ENCODE measurements at regions not wholly inside any gene's neighbourhood (a gene's known extent, or its start where the extent isn't known, plus 50 kb on each side); places are given as distances from the start of the nearest gene placed in this dataset.
"Not testable (repeated sequence)": the region's sequence is repeated elsewhere in the genome, so short reads cannot be mapped to it uniquely, and the experiment has no call there.

DNA sequence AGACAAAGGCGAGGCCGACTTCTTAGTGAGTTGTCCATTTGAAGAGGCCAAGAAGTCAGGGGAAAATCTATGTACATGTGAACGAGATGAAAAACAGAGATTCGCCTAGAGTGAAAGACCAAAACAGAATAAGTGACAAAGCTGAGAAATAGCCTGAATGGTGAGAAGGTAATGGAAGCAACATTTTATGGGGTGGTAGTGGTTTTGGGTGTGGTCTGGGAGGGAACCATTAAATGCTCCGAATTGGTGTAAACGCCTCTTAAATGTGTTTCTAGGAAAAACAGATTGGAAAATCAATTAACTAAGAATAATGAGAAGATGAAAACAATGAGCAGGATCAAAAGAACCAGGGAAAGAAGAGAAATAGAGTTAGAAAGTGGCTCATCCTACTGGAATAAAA, 83.8 kb upstream of the MANSC4 start:
- Histone ChIP-seq H3K27ac (ENCODE audit: low read depth, low read length) (no peak overlapping the region), H3K36me3 (ENCODE audit: control insufficient read depth, insufficient read depth, low read length) (no peaks in the 10 kb centered on the region), H3K27me3 (ENCODE audit: control insufficient read depth, insufficient read depth, low read length) (no peaks in the 10 kb centered on the region), H3K4me1 (ENCODE audit: control insufficient read depth, insufficient read depth, low read length) (no peaks in the 10 kb centered on the region), H3K9ac (ENCODE audit: low read depth, low read length) (no peak overlapping the region), H3K4me3 (ENCODE audit: low read depth, low read length) (no peak overlapping the region), H3K9me3 (ENCODE audit: control insufficient read depth, insufficient read depth, low read length) (no peaks in the 10 kb centered on the region)

DNA sequence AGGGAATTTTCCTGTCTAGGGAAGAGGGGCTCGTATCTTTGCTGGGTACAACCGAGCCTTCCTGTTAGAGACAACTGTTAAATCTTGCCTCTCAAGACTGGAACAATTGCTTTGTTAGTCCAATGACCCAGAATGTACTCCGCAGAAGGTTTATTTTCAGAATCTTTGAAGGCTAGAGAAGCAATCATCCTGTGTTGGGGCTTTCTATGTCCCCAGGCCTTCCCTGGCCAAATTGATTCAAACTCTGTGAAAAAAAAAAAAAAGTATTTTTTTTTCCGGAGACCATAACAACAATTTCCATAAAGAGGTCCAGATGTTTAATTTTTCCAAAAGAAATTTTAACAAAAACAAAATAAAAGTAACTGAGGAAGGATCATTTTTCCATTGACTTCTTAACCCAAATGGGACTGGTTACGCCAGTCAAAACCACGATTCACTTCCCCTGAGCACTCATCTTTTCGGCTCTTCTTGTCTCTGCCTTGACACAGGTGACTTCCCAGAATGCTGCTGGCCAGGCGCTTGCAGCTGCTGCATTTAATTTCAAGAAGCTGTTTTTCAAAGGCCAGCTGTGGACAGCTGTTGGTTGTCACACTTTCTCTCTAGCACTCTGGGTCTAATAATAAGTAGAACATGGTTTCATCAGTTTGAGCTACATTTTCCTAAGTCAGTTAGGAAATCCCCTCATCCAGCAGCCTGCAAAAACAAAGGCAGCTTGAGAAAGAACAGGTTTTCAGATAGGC, 81.6 kb upstream of the MANSC4 start:
- H3K4me3 ChIP-seq (ENCODE audit: low read depth, low read length): no peak overlapping the region
- no peaks in the 10 kb centered on the region for H3K9me3 ChIP-seq (ENCODE audit: control insufficient read depth, insufficient read depth, low read length)
- no peak overlapping the region for H3K27ac ChIP-seq (ENCODE audit: low read depth, low read length)
- no peaks in the 10 kb centered on the region for H3K36me3 ChIP-seq (ENCODE audit: control insufficient read depth, insufficient read depth, low read length)
- H3K27me3 ChIP-seq (ENCODE audit: control insufficient read depth, insufficient read depth, low read length): no peaks in the 10 kb centered on the region
- no peaks in the 10 kb centered on the region for H3K4me1 ChIP-seq (ENCODE audit: control insufficient read depth, insufficient read depth, low read length)
- H3K9ac ChIP-seq (ENCODE audit: low read depth, low read length): no peak overlapping the region

DNA sequence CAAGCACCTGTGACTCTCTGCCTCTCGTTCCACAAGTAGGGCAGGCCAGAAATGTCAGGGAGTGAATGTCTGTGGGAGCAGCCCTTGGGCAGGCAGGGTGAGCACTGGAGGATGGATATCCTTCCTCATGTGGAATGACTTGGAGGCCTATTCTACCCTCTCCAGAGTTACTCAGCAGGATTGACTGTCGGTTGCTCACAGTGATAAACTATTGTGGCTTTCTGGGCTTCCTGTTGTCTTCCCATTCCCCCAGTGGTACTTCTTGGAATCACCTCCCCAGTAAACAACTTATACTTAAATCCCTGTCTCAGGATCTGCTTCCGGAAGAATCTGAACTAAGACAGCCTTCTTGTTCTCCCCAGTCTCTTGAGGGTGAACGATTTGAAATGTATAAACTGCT, 79.6 kb upstream of the MANSC4 start:
- Histone ChIP-seq H3K4me1 (ENCODE audit: control insufficient read depth, insufficient read depth, low read length) (no peaks in the 10 kb centered on the region), H3K9me3 (ENCODE audit: control insufficient read depth, insufficient read depth, low read length) (no peaks in the 10 kb centered on the region), H3K27ac (ENCODE audit: low read depth, low read length) (no peak overlapping the region), H3K9ac (ENCODE audit: low read depth, low read length) (no peak overlapping the region), H3K27me3 (ENCODE audit: control insufficient read depth, insufficient read depth, low read length) (no peaks in the 10 kb centered on the region), H3K36me3 (ENCODE audit: control insufficient read depth, insufficient read depth, low read length) (no peaks in the 10 kb centered on the region), H3K4me3 (ENCODE audit: low read depth, low read length) (no peak overlapping the region)

DNA sequence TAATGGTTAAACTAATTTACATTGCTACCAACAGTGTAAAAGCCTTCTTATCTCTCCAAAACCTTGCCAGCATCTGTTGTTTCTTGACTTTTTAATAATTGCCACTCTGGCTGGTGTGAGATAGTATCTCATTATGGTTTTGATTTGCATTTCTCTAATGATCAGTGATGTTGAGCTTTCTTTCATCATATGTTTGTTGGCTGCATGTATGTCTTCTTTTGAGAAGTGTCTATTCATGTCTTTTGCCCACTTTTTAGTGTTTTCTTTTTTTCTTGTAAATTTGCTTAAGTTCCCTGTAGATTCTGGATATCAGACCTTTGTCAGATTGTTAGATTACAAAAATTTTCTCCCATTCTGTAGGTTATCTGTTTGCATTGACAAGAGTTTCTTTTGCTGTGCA, 77.0 kb upstream of the MANSC4 start:
- H3K27me3 ChIP-seq (ENCODE audit: control insufficient read depth, insufficient read depth, low read length); H3K4me1 ChIP-seq (ENCODE audit: control insufficient read depth, insufficient read depth, low read length); H3K4me3 ChIP-seq (ENCODE audit: low read depth, low read length); H3K27ac ChIP-seq (ENCODE audit: low read depth, low read length); H3K9me3 ChIP-seq (ENCODE audit: control insufficient read depth, insufficient read depth, low read length); H3K36me3 ChIP-seq (ENCODE audit: control insufficient read depth, insufficient read depth, low read length); H3K9ac ChIP-seq (ENCODE audit: low read depth, low read length): not testable (repeated sequence)

DNA sequence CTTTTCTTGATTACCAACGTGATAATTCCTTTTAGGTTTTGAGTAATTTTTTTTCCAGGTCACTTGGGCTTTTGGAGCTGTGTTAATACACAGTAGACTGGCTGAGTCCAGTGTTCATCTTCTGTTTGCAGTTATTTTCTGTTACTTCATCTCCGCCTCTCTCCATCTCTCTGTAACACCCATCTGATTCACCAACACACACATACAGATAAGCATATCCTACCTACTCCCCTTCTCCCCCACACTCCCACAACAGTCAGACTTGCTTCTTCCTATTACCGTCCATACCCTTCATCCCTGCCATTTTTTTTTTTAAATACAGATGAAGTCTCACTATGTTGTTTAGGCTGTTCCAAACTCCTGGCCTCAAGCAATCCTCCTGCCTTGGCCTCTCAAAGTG, 72.7 kb upstream of the MANSC4 start:
- Histone ChIP-seq H3K9ac (ENCODE audit: low read depth, low read length) (no peak overlapping the region), H3K4me3 (ENCODE audit: low read depth, low read length) (no peak overlapping the region), H3K4me1 (ENCODE audit: control insufficient read depth, insufficient read depth, low read length) (no peaks in the 10 kb centered on the region), H3K9me3 (ENCODE audit: control insufficient read depth, insufficient read depth, low read length) (no peaks in the 10 kb centered on the region), H3K36me3 (ENCODE audit: control insufficient read depth, insufficient read depth, low read length) (no peaks in the 10 kb centered on the region), H3K27me3 (ENCODE audit: control insufficient read depth, insufficient read depth, low read length) (no peaks in the 10 kb centered on the region), H3K27ac (ENCODE audit: low read depth, low read length) (no peak overlapping the region)

Measured in HUES48 (cell line).